ENCODE measurements at regions not wholly inside any gene's neighbourhood (a gene's known extent, or its start where the extent isn't known, plus 50 kb on each side); places are given as distances from the start of the nearest gene placed in this dataset.
"Not testable (repeated sequence)": the region's sequence is repeated elsewhere in the genome, so short reads cannot be mapped to it uniquely, and the experiment has no call there.

DNA sequence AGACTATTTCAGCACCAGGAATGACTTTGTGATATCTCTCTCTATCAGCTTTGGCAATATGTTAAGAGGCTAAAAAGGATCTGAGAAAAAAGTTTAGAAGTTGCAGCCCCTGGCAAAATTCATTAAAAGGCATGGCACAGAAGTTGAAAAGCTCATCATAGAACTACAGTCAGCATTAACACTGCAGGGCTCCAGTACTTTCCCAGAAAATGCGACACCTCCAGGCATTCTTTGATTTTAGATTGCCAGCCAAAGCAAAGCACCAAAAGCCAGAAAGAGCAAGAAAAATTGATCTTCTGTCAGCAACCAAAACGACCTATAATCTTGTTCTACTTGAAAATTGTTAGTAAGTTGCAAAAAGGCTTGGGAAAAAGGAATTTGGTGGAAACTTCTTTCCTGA, 713.5 kb downstream of the FSCB start:
- DNase-seq: no peak

DNA sequence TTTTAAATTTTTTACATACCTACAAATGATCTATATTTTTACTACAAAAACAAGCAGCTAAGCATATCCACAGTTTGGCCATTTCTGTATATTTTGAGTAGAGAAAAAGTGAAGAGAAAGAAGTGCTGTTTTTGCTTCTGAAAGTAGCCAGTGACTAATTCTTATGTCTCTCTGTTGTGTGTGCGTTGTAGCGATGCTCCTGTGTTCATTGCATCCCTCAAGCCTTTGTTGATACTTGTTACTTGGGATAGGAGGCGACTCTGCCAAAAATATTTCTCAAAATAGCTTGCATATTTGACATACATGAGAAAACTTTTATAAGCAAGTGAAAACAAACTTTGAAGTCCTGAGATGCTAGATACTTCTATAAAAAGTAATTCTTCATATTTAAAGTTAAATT, 714.1 kb downstream of the FSCB start:
- no peak for DNase-seq

DNA sequence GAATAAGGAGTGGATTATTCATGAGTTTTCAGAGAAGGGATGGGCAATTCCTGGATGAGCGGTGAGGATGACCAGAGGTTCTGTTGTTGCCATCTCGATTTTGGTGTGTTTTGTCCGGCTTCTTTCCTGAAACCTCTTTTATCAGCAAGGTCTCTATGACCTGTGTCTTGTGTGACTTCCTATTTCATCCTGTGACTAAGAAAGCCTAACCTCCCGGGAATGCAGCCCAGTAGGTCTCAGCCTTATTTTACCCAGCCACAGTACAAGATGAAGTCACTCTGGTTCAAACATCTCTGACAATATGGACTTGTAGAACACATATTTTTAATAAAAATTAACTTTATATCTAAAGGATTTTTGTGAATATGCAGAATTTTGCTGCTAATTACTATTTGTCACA, 716.4 kb downstream of the FSCB start:
- DNase-seq: no peak

DNA sequence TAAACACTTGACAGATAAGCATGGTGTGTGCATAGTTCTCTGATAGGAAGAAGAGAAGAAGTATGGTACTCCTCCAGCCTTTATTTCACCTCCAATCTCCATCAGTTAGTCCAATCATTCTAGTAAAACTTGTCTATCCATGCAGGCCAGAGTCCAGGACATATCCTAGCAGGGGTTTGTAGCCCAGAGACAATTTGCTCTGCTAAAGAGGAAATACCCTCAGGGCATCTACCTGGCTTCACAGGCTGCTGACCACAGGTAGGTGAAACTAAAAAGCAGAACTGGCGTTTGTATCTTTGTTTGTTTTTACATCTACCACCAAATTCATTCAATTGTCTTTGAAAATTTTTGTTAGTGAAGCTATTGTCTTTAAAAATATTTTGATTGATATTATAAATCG, 717.6 kb downstream of the FSCB start:
- DNase-seq: no peak

DNA sequence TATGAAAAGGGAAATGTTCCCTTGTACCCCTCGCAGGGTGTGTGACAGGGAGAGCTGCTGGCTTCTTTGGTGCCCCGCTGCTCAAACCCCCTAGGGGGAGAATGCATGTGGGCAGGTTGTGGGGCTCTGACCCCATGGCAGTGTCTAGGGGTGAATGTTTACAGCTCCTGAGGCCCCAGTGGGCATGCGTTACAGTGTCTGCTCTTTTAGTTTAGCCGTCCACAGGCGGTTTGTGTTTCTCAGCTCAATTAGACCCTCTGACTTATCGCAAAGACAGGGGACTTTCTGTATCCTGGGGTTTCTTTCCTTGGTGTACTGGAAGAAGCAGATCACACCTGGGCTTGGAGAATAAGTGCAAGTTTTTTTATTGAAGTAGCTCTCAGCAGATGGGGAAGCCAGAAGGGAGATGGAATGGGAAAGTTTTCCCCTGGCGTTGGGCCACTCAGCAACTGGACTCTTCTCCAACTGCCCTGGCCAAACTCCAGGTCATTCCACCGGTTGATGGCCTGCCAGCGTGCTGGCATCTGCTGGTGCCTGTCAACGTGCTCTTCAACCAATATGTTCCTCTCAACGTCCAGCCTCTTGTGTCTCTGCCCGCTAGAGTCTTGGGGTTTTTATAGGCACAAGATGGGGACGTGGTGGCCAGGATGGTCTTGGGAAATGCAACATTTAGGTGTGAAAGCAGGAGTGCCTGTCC, 720.9 kb downstream of the FSCB start:
- DNase-seq: no peak

DNA sequence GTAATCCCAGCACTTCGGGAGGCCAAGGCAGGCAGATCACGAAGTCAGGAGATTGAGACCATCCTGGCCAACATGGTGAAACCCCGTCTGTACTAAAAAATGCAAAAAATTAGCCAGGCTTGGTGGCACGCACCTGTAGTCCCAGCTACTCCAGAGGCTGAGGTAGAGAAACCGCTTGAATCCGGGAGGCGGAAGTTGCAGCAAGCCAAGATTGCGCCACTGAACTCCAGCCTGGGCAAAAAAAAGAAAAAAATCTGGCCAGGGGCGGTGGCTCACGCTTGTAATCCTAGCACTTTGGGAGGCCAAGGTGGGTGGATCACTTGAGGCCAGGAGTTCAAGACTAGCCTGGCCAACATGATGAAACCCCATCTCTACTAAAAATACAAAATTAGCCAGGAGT, 722.7 kb downstream of the FSCB start:
- DNase-seq: not testable (repeated sequence)

DNA sequence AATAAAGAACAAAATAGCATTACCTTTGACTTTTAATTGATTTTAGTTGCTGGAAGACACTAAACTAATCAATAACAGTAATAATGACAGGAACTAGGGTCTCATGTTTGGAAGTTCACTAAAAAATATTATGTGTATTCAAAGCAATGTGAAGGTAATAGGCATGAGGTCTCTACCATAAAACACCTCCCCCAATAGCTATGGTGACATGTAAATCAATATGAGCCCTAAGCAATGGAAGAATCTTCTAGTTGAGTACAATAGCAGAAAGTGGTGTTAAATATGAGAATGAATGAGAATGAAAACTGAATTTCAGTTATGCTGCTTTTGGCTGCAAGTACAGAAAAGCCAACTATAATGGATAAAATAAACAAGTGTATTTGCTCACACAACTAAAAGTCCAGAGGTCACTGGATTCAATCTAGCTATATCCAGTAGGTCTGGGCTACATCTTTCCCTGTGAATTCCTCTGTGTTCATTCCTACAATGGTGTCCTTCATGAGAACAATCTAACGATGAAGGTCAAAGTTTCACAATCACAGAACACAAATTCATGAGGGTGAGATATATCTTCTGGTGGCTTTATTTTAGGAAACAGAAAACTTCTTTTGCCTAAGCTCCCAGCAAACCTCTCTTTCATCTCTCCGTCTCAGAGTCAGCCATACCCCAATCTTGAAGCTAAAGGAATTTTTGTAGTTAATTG, 728.0 kb downstream of the FSCB start:
- DNase-seq: no peak

DNA sequence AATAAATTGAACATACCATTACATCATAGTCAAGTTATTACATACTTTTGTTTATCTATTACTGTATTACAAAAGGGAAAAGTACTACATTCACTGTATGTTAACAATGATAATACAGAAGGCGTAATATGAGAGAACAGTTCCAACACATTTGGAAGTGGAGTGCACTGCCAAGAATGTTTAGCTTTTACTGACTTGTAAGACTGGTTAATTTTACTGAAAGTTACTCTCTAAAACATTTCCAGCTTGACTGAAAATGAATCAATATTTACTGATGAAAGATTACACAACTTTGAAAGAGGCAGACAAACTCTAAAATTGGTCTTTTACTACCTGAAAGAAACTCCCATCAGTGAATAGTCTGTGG, 728.5 kb downstream of the FSCB start:
- no peak for DNase-seq

DNA sequence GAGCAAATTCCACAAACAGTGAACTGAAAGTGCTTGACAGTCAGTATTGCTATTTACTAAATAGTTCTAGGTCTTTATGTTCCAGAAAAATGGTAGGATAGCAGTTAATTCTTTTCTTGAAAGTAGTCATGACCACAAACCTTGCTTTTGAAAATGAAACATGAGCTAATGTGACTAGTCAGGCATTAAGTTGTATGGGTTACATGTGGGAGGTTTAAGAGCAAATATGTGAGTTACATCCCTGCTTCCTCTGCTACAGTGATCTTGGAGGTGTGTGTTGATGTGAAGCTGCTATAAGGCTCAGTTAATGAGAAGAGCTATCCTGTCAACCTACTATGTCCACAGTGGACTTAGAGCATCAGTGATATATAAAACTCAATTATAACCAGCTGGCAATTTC, 741.6 kb downstream of the FSCB start:
- DNase-seq: no peak

DNA sequence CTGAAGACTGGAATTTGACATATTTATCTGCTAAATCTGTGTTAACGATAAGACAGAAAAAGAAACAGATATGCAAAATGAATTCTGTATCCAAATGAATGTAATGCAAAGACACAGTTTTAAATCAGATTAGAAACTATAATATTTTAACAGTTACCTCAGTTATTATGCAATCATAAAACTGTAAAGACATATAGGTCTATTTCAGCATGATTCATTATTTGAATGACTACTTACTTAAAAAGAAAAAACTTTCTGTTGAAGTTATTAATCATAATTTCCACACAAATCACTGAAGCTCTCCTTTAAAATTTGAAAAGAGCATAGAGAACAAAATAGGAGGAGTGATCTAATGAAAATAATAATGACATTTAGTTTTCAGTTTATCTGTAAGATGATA, 742.6 kb downstream of the FSCB start:
- no peak for DNase-seq

DNA sequence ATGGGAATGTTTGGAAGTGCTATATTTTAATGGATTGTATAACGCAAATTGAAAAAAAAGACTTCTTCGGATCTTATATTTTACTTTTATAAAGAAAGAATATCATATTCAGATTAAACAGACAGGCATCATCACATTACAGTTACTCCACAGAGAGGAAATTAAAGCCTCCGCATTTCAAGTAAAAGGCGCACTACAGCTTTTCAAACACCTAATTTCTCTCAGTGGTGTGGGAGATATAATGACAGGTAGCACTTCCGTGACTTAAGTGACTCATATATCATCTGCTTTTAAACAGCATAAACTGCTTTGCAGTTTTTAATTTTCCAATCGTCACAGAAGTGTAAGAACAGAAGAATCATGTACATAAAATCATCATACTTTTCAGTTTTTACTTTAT, 751.4 kb downstream of the FSCB start:
- no peak for DNase-seq

DNA sequence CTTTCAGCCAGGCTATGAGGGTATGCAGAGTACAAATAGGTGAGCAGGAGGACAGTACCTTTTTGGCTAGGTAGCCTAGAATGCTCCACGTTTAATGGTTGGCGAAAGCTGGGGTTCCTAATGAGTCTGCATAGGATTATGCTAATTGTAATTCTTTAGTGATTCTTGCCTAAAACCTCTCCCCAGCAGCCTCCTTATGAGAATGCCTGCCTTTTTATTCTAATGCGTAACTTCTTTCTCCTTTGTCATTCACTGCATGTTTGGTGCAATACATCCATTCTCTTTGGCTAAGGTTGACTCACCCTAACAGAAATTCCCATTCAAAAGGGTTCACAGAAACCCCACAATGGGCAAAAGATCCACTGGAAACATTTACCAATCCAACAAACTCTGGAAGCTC, 752.2 kb downstream of the FSCB start:
- DNase-seq: no peak

DNA sequence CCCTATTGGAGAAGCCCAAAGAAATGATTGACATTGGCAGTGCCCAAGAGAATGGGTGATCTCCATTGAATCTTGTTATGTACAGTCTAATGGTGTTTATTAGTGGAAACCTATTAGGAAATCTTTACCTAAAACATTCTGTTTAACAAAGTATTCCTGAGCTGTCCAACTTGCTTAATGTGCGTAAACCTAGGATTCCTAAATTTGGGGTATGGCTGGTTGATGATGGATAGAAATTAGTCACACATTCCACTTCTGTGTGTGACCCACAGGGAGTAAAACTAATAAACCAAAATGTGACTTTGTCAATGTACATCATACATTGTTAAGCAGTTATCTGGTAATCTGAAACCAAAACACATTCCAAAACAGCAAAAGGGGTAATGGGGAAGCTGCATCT, 761.3 kb downstream of the FSCB start:
- DNase-seq: no peak

DNA sequence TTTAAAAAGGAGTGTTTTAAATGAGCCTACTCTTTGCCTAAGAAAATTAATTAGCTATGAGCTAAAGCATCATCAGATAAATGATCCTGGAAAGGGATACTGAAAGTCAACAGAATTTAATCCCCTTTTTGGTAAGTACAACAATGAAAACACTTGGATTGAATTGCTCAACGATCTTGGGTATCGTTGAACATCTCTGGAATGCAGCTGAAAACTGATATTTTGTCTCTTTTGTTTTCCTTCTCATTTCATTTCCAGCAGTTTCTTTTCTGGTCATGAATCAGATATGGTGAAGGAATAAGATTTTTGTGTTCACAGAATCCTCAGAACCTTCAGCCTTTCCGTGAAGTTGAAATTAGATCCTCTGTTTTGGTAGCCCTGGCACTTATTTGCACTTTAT, 771.2 kb downstream of the FSCB start:
- DNase-seq: no peak

DNA sequence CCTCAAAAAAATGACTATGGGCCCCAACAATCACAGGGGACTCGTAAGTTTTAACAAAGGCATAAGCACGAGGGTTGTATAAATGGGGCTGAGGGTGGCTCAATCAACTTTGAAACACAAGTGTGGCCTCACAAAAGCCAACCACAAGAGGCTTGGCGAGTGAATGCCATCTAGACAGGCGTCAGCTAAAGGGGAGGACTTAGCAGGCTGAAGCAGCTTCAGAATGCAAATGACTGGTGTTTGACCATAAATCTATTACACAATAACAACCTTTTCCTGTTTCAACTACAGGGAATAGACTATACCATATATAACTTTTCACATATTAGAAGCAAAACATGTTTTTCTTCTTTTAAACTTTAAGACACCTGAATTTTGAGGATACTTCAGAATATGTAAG, 777.9 kb downstream of the FSCB start:
- no peak for DNase-seq

DNA sequence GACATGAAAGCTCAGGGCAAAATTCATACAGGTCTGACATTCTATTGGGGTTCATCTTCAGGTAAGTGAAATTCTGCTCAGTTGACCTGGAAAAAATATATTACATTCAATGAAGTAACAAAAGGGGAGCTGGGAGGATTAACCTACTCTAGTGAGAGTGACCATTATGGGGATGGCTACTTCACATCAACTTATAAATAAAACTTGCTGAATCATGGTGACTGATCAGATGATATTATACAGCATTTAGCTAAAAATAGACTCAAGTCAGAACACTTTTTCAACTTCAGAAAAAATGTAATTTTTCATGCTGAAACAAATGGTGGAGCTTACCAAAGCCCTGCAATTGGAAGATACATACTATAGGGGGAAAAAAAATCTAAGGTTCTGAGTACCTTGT, 800.2 kb downstream of the FSCB start:
- DNase-seq: no peak

DNA sequence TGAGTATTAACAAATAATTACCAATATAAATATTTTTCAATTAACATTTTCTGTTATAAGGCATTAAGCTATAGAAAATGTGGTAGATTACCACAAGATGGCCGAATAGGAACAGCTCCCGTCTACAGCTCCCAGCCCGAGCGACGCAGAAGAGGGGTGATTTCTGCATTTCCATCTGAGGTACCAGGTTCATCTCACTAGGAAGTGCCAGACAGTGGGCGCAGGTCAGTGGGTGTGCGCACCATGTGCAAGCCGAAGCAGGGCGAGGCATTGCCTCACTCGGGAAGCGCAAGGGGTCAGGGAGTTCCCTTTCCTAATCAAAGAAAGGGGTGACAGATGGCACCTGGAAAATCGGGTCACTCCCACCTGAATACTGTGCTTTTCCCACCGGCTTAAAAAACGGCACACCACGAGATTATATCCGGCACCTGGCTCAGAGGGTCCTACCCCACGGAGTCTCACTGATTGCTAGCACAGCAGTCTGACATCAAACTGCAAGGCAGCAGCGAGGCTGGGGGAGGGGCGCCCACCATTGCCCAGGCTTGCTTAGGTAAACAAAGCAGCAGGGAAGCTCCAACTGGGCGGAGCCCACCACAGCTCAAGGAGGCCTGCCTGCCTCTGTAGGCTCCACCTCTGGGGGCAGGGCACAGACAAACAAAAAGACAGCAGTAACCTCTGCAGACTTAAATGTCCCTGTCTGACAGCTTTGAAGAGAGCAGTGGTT, 808.4 kb downstream of the FSCB start:
- not testable (repeated sequence) for DNase-seq

DNA sequence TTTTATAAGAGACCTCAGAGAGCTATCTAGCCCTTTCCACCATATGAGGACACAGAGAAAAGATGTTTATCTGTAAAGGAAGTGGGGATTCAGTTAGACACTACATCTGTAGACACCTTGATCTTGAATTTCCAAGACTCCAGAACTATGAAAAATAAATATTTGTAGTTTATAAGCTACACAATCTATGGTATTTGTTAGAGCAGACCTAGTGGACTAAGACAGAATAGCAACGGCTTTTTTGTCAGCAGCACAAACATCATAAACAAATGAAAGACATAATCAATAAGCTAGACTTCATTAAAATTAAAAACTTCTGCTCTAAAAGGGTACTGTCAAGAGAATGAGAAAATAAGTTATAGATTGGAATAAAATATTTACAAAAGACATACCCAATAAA, 810.1 kb downstream of the FSCB start:
- no peak for DNase-seq

DNA sequence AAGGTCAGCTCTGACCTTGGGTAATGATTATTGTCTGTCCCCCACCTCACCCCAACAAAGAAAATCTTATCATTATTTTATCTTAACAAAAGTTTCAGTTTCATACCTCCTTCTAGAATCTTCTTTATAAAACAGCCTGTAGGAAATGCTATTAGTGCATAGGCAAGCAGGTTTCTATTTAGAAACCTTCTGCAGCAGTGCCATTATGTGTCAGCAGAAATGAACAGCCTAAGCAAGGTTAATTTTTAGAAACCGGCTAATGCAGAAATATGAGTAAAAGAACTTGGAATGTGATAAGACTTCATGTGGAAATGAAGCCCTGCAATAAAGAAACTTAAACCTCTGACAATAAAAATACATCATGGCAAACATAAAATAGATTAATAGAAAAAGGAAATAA, 814.4 kb downstream of the FSCB start:
- DNase-seq: no peak

DNA sequence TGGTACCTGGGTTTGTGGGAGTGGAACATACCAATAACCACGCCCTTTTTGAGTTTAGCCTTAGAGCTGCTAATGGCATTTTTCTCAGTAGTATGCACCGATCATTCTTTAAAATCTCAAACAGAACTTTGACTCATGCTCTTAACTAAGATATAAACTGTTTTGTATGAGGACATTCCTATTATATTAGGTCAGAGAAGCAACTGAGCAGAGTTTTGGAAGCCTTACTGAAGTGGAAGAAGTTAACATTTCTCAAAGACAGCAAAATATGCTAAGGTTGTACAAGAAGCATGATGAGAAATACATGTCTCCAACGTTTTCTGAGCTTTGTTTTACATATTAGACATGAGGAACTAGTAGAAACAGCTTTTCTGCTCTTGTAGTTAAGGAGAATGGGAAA, 819.2 kb downstream of the FSCB start:
- DNase-seq: no peak

DNA sequence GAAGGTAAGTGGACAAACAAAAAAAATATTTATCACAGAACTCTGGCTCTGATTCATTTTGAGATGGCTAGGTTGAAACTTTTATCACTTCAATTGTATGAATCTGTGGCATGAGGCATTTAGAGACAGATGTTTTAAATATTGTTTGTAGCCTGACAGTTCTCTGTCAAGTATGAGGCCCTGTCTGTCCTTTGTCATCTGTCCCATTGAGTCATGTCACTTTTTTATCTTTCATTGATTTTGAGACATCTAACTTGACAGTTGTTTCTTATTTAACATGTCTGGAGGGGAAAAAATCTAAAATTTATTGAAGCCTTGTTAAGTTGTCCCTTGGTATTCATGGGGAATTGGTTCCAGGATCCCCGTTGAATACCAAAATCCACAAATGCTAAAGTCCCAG, 829.5 kb downstream of the FSCB start:
- DNase-seq: no peak

DNA sequence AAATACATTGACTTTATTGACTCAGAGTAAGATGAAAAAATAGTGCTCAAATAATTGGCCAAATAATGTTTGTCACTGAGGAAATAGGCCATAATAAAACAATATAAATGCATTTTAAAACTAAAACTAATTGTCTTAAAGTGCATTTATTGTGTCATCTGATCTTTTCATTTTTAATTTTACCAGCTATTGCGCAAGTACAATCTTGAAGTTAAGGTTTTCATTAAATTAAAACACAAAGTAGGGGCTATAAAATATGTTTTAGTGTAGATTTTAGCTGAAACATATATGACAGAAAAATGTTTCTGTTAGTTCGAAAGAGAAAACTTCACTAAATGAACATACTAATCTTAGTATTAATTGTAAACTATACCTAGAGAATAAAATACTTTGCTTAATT, 832.8 kb downstream of the FSCB start:
- no peak for DNase-seq

DNA sequence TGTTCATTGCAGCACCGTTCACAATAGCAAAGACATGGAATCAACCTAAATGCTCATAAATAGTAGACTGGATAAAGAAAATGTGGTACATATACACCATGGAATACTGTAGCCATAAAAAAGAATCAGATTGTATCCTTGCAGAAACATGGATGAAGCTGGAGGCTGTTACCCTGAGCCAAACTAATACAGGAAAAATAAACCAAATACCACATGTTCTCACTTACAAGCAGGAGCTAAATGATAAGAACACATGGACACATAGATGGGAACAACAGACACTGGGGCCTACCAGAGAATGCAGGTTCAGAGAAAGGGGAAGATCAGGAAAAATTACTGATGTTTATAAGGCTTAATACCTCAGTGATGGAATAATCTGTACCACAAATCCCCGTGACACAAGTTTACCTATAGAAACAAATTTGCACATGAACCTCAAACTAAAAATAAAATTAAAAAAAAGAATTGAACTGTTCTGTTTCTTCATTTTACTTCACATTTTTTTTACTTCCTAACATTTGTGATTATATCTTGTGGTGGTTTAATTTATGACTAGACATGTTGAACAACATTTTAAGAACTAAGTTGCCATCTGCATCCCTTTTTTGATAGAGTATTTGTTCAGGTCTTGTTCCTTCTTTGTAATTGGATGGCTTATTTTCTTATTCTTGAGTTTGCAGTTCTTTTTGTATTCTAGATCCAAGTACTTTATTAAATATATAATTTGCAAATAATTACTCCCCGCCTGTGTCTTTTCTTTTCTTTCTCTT, 835.2 kb downstream of the FSCB start:
- DNase-seq: no peak

DNA sequence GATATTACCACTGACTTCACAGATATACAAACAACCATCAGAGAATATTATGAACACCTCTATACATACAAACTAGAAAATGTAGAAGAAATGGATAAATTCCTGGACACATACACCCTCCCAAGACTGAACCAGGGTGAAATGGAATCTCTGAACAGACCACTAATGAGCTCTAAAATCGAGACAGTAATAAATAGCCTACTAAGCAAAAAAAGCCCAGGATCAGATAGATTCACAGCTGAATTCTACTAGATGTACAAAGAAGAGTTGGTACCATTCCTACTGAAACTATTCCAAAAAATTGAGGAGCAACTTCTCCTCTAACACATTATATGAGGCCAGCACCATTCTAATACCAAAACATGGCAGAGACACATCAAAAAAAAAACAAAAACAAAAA, 837.7 kb downstream of the FSCB start:
- DNase-seq: no peak

Data from NCI-H82 (cell line).